GM13977 (cell line): ENCODE measurements at regions not wholly inside any gene's neighbourhood (a gene's known extent, or its start where the extent isn't known, plus 50 kb on each side); places are given as distances from the start of the nearest gene placed in this dataset.

Source experiments
- DNase-seq: peaks from one replicate; pipeline ENCODE4 v3.0.0; 2012; ENCODE audit warnings: low spot score
- in situ Hi-C: fragments of 300-500 bp; cut with MboI; formaldehyde crosslinking; loops from one replicate; pipeline ENCODE4 v1.12.0; 2022; ENCODE audit warnings: low sequenced_read_pairs, low pct_unique_long_range_greater_than_20kb, mixed read lengths, inconsistent platforms; ENCODE audit not compliant: unreplicated experiment
- TF ChIP-seq, protein P1 (sequence below): IDR thresholded peaks from 2 replicates; pipeline ENCODE4 v1.5.1; 2012; ENCODE audit warnings: mild to moderate bottlenecking, control low read depth; ENCODE audit not compliant: insufficient read depth; ENCODE audit errors: extremely low read depth, missing control alignments

DNA sequence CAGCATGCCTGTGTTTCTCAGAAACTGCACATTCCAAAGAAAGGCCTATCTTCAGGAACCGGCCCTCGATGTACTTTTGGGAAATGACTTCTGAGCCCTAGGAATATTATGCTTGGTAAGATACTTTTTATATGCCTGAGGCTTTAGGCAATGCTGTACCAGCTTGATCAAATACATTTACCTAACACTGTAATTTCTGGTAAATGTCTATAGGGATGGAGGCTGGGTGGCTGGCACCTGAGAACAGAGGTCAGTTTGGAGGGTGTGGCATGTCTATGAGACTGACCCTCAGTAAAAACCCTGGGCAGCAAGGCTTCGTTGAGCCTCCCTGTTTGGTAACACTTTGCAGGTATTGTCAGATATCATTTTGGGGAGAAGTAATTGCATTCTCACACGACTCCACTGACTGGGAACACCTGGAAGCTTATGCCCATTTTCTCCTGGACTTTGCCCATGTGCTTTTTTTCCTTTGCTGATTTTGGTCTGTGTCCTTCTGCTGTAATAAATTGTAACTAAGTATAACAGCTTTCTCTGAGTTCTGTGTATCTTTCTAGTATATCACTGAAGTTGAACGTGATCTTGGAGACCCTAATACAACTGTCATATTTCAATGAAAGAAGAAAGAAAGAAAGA, 1339.1 kb downstream of the OLFM4 start:
- in situ Hi-C loops = no loop called here
- TF ChIP-seq, protein P1, sequence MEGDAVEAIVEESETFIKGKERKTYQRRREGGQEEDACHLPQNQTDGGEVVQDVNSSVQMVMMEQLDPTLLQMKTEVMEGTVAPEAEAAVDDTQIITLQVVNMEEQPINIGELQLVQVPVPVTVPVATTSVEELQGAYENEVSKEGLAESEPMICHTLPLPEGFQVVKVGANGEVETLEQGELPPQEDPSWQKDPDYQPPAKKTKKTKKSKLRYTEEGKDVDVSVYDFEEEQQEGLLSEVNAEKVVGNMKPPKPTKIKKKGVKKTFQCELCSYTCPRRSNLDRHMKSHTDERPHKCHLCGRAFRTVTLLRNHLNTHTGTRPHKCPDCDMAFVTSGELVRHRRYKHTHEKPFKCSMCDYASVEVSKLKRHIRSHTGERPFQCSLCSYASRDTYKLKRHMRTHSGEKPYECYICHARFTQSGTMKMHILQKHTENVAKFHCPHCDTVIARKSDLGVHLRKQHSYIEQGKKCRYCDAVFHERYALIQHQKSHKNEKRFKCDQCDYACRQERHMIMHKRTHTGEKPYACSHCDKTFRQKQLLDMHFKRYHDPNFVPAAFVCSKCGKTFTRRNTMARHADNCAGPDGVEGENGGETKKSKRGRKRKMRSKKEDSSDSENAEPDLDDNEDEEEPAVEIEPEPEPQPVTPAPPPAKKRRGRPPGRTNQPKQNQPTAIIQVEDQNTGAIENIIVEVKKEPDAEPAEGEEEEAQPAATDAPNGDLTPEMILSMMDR = no peak

DNA sequence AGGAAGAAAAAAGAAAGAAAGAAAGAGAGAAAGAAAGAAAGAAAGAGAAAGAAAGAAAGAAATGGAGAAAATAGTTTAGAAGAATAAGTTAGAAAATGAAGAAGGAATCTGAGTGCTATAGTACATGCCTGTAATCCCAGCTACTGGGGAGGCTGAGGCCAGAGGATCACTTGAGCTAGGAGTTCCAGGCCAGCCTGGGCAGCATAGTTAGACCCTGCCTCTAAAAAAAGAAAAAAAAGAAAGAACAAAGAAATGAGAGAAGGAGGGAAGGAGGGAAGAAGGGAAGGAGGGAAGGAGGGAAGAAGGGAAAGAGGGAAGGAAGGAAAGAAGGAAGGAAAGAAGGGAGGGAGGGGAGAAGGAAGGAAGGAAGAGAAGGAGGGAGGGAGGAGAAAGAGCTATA, 1339.8 kb downstream of the OLFM4 start:
- DNase-seq = no peak
- in situ Hi-C loops = no loop called here
- TF ChIP-seq, protein P1 = no peak

More for the DNA sequence above, 1339.1 kb downstream of the OLFM4 start:
- no peak for DNase-seq

DNA sequence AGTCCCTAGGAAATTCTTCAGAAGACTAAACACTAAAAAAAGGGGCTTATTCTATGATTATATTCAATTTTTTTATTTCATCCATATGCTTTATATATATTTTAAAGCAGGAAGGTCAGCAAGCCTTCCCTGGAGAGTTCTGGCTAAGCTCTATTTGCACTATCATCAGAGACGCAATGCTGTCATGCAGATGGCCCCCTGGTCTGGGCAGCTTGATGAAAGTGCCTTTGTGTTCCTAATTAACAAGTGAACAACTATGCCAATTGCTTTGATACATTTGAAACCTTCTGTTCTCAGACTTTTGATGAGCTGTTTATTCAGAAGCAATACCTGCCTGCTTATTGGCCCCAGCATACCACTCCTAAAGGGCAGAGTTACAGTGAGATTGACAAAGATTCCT, 1344.6 kb downstream of the OLFM4 start:
- TF ChIP-seq, protein P1 = no peak
- no peak for DNase-seq
- in situ Hi-C loops = no loop called here

DNA sequence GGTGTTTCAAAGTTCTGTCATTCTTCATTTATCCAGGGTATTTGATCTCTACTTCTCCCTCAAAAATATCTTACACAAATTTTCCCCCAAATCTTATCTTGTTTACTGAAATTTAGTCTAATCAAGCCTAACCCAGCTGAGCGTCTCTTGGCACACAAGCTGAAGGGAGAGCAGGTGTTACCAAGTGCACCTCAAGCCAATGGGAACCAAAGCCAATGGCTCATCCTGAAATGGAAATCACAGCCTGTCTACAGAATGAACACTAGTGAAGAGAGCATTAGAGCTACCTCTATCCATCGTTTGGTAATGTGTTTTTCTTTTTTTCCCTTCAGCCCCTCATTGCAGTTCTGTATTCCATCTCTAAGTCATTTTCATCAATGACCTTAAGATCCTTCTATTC, 1350.8 kb downstream of the OLFM4 start:
- in situ Hi-C loops = no loop called here
- no peak for DNase-seq
- TF ChIP-seq, protein P1 = no peak

DNA sequence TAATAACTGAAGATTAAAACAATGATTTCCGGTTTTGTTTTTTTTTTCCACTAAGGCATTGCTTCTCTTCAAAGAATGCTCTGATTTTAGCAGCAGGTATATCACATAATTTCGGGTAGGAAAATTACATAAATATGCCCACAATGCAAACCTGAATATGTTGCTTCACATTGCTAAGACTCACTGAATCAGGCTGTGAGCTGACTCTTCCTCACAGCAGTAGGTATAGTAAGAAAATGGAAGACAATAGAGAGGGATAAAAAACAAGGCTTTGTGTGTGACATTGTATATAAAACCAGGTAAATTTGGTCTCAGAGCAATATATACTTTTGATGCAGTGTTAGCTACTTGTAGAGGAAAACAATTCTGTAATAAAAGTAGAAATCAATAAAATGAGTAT, 1355.0 kb downstream of the OLFM4 start:
- TF ChIP-seq, protein P1 = no peak
- in situ Hi-C loops = no loop called here
- no peak for DNase-seq

DNA sequence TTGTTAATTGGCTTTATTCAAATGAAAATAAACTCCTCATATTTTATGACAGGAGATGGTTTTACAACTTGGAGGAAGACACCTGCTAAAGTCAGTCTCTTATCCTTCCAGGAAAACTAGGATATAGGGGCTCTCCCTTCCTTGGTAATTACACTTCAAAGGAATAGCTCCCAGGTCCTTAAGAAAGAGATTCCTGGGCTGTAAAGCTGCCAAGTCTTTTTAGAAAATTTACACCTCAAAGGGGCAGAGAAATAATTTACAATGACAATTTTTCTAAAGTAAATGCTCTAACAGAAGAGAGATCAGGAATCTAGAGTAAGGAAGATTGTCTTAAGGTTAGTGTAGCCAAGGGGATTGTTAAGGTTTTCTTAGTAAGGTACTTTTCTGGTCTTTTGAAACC, 1359.0 kb downstream of the OLFM4 start:
- in situ Hi-C loops = no loop called here
- no peak for DNase-seq
- TF ChIP-seq, protein P1 = no peak
